ENCODE measurements at regions not wholly inside any gene's neighbourhood (a gene's known extent, or its start where the extent isn't known, plus 50 kb on each side); places are given as distances from the start of the nearest gene placed in this dataset.

- WGBS, 3 donors = 25 to 26% (median 25%) methylated on average over 3 of the region's 3 CpGs
- Histone ChIP-seq H3K4me1 (ENCODE audit: insufficient read depth) (no peaks in the 10 kb centered on the region), H3K27me3 (no peaks in the 10 kb centered on the region), H3K9me3 (no peaks in the 10 kb centered on the region), H3K36me3 (no peaks in the 10 kb centered on the region), H3K27ac (no peak overlapping the region), H3K4me3 (no peak overlapping the region)
- DNase-seq = no peak
- TF ChIP-seq POLR2A (IDR thresholded peaks at IDR 0.05) (no peak), CTCF (IDR thresholded peaks at IDR 0.05) (no peak), EP300 (IDR thresholded peaks at IDR 0.05) (no peak)
- intact Hi-C loops (cut with DNase I) = no loop called here
Measured at GRCh38 chr4:36414248-36414647, 132.8 kb downstream of the DTHD1 start.

DNA sequence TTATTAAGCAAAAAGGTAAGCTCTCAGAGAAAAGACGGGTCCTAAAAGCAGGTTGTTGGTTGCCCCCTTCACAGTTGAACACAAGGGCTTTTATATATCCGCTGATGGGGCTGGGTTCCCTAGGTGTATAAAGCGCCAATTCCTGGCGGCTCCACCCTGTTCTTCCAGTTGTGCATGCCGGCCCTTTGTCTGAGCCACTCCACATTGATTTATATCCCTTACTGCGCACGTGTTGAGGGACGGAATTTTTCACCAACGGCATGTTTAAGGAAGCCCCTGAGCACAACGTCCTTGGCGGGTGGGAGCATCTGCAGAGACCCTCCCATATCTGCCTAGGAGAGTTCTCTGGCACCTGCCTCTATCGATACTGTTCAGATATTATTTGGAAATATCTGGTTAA, 135.7 kb downstream of the DTHD1 start:
- no peaks in the 10 kb centered on the region for H3K9me3 ChIP-seq
- H3K27me3 ChIP-seq = no peaks in the 10 kb centered on the region
- TF ChIP-seq EP300 (IDR thresholded peaks at IDR 0.05) = no peak
- TF ChIP-seq CTCF (IDR thresholded peaks at IDR 0.05) = no peak
- TF ChIP-seq POLR2A (IDR thresholded peaks at IDR 0.05) = no peak
- intact Hi-C loops (cut with DNase I) = no loop called here
- H3K4me1 ChIP-seq (ENCODE audit: insufficient read depth) = no peaks in the 10 kb centered on the region
- no peak overlapping the region for H3K27ac ChIP-seq
- no peak overlapping the region for H3K4me3 ChIP-seq
- WGBS, 3 donors = 80 to 92% (median 88%) methylated on average over 12 of the region's 12 CpGs
- no peak for DNase-seq
- H3K36me3 ChIP-seq = no peaks in the 10 kb centered on the region

DNA sequence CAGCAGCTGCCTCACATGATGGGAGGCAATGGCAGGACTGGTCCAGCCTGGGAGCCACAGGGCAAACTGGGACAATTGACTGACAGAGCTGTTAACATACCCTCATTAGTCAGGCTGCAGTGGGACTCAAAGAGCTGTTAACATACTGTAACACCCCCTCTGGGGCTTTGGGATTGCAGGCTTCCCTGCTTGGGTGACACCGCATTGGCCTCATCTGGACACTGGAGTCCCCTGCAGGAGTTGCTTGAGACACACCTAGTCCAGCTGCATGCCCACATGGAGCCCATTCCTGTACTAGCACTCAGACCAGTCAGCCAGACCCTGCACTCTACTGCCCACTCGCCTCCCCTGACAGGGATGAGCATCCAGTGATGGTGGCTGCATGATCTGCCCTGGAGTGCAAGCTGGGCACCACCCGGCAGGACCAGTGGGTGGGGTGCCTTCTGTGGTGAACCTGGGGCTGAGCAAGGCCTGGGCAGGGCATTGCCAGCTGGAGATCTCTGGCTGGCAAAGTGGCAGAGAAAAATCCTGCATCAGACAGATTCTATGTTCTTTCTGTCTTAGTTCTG, 138.8 kb downstream of the DTHD1 start:
- H3K4me1 ChIP-seq (ENCODE audit: insufficient read depth) = no peaks in the 10 kb centered on the region
- no peak overlapping the region for H3K4me3 ChIP-seq
- H3K9me3 ChIP-seq = no peaks in the 10 kb centered on the region
- 80 to 100% (median 81%) methylated on average over 3 of the region's 3 CpGs for WGBS, 3 donors
- intact Hi-C loops (cut with DNase I) = no loop called here
- no peak overlapping the region for H3K27ac ChIP-seq
- DNase-seq = no peak
- H3K27me3 ChIP-seq = no peaks in the 10 kb centered on the region
- H3K36me3 ChIP-seq = no peaks in the 10 kb centered on the region
- TF ChIP-seq EP300 (IDR thresholded peaks at IDR 0.05) (no peak), CTCF (IDR thresholded peaks at IDR 0.05) (no peak), POLR2A (IDR thresholded peaks at IDR 0.05) (no peak)

DNA sequence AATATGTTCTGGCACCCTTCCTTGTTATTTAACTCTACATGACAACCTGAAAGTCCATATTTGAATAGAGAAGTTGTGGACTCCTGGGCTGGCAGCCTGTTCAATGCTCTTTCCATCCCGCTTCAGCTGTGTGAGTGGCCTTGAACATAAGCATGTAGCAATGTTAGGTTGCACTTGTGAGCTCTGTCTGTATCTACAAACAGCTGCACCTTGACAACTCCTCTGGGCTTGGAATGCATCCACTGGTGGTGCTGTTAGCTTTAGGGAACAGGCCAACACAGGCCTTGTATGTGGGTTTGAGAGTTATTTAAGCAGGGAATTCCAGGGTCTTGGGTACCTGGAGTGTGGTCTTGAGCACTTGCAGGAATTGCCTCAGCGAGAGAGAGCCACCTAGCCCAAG, 141.2 kb downstream of the DTHD1 start:
- Histone ChIP-seq H3K4me1 (ENCODE audit: insufficient read depth) (no peaks in the 10 kb centered on the region), H3K9me3 (no peaks in the 10 kb centered on the region), H3K36me3 (no peaks in the 10 kb centered on the region), H3K4me3 (no peak overlapping the region), H3K27ac (no peak overlapping the region), H3K27me3 (no peaks in the 10 kb centered on the region)
- DNase-seq = no peak
- no peak for TF ChIP-seq POLR2A (IDR thresholded peaks at IDR 0.05)
- TF ChIP-seq EP300 (IDR thresholded peaks at IDR 0.05) = no peak
- no peak for TF ChIP-seq CTCF (IDR thresholded peaks at IDR 0.05)
- 49 to 71% (median 63%) methylated on average over 2 of the region's 2 CpGs for WGBS, 3 donors
- intact Hi-C loops (cut with DNase I) = no loop called here

Data from ovary (tissue), 7 donors.